ENCODE measurements at regions not wholly inside any gene's neighbourhood (a gene's known extent, or its start where the extent isn't known, plus 50 kb on each side); places are given as distances from the start of the nearest gene placed in this dataset.

DNA sequence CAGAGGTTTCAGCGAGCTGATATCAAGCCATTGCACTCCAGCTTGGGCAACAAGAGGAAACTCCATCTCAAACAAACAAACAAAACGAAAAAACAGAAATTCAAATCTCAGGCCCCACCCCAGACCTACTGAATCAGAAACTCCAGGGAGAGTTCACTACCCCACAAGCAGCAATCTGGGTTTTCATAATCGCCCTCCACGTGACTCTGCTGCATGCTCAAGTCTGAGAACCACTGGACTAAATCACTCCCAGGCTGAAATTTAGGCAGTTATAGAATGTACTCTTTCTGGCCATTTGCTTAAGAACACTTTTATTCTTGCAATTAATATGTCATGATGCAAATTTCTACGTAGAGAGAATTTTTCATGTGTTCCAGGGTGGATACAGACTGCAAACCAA lies 287.3 kb downstream of the USP46 start:
- Histone ChIP-seq H2BK120ac (ENCODE audit: low read depth, low read length) (no peak overlapping the region), H4K91ac (ENCODE audit: insufficient read depth, low read depth, low read length) (no peak overlapping the region), H3K4me2 (ENCODE audit: low read depth, low read length) (no peak overlapping the region), H3K4ac (ENCODE audit: low read depth, low read length) (no peak overlapping the region), H3K23ac (ENCODE audit: low read depth, low read length) (no peak overlapping the region), H3K27ac (ENCODE audit: insufficient read depth, low read length) (no peak overlapping the region), H3K79me1 (ENCODE audit: low read depth in 1 of 2, low read length in 2 of 2) (no peaks in the 10 kb centered on the region), H3K27me3 (ENCODE audit: control insufficient read depth, insufficient read depth, low read length) (peaks cover 13% of the 10 kb centered on the region), H2AK9ac (replicated peaks; ENCODE audit: low read depth, low read length, poor library complexity) (no peak overlapping the region), H4K5ac (ENCODE audit: low read depth, low read length) (no peak overlapping the region), H3K4me1 (ENCODE audit: control insufficient read depth, insufficient read depth, low read length) (no peaks in the 10 kb centered on the region), H3K14ac (replicated peaks; ENCODE audit: low read depth, low read length) (no peak overlapping the region), H3K9me3 (ENCODE audit: control insufficient read depth, insufficient read depth, low read length) (no peaks in the 10 kb centered on the region), H3K9me1 (ENCODE audit: insufficient read depth, low read length) (no peaks in the 10 kb centered on the region), H3K56ac (ENCODE audit: extremely low read depth, insufficient read depth, low read length) (no peak overlapping the region), H4K8ac (ENCODE audit: low read depth in 2 of 2, low read length in 2 of 2) (no peak overlapping the region), H2AFZ (replicated peaks; ENCODE audit: low read length, poor library complexity) (no peak overlapping the region), H2AK5ac (ENCODE audit: low read depth, low read length) (no peak overlapping the region), H3K36me3 (ENCODE audit: control insufficient read depth, insufficient read depth, low read length) (no peaks in the 10 kb centered on the region), H4K20me1 (ENCODE audit: insufficient read depth, low read length) (no peaks in the 10 kb centered on the region), H2BK15ac (ENCODE audit: low read depth, low read length) (no peak overlapping the region), H3K18ac (ENCODE audit: low read depth, low read length) (no peak overlapping the region), H2BK5ac (ENCODE audit: low read depth, low read length, poor library complexity, severe bottlenecking) (no peak overlapping the region), H3K4me3 (ENCODE audit: insufficient read depth, low read depth, low read length) (no peak overlapping the region), H3K9ac (ENCODE audit: low read depth, low read length) (no peak overlapping the region), H2BK20ac (ENCODE audit: low read depth, low read length) (no peak overlapping the region)
- no TSS peak for BruUV-seq (replicated peaks)
- TF ChIP-seq, protein P1, sequence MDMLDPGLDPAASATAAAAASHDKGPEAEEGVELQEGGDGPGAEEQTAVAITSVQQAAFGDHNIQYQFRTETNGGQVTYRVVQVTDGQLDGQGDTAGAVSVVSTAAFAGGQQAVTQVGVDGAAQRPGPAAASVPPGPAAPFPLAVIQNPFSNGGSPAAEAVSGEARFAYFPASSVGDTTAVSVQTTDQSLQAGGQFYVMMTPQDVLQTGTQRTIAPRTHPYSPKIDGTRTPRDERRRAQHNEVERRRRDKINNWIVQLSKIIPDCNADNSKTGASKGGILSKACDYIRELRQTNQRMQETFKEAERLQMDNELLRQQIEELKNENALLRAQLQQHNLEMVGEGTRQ (IDR thresholded peaks at IDR 0.05; ENCODE audit: low read depth, low read length) = no peak
- TF ChIP-seq MAFK (IDR thresholded peaks at IDR 0.05; ENCODE audit: low read depth, low read length) = no peak
- no peak for TF ChIP-seq RCOR1 (IDR thresholded peaks at IDR 0.05; ENCODE audit: insufficient replicate concordance, low read length)
- no peak for TF ChIP-seq CTCF (conservative IDR thresholded peaks at IDR 0.05; ENCODE audit: low read depth, low read length)
- TF ChIP-seq FOS (IDR thresholded peaks at IDR 0.05; ENCODE audit: low read depth, low read length) = no peak
- TF ChIP-seq SMC3 (IDR thresholded peaks at IDR 0.05; ENCODE audit: low read depth, low read length) = no peak
- no peak for TF ChIP-seq CEBPB (IDR thresholded peaks at IDR 0.05; ENCODE audit: low read depth, low read length)
- no peak for TF ChIP-seq CHD1 (IDR thresholded peaks at IDR 0.05; ENCODE audit: low read depth, low read length)
- no peak for TF ChIP-seq RAD21 (IDR thresholded peaks at IDR 0.05; ENCODE audit: low read length)
- no peak for TF ChIP-seq MAZ (IDR thresholded peaks at IDR 0.05; ENCODE audit: borderline replicate concordance, low read depth, low read length)
- no peak for TF ChIP-seq POLR2A (IDR thresholded peaks at IDR 0.05; ENCODE audit: low read depth, low read length)
- no peak for TF ChIP-seq RFX5 (IDR thresholded peaks at IDR 0.05; ENCODE audit: low read depth, low read length)
- TF ChIP-seq, protein P2, sequence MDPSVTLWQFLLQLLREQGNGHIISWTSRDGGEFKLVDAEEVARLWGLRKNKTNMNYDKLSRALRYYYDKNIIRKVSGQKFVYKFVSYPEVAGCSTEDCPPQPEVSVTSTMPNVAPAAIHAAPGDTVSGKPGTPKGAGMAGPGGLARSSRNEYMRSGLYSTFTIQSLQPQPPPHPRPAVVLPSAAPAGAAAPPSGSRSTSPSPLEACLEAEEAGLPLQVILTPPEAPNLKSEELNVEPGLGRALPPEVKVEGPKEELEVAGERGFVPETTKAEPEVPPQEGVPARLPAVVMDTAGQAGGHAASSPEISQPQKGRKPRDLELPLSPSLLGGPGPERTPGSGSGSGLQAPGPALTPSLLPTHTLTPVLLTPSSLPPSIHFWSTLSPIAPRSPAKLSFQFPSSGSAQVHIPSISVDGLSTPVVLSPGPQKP (IDR thresholded peaks at IDR 0.05; ENCODE audit: borderline replicate concordance, low read depth, low read length) = no peak
- TF ChIP-seq BHLHE40 (IDR thresholded peaks at IDR 0.05; ENCODE audit: low read depth, low read length) = no peak
- no peak for DNase-seq
- CTCF ChIA-PET = interaction anchor here (0.5 kb wide), 1 partner anchor 269 kb away, joined by 4 read pairs; no protein-coding TSS in a partner anchor
- no peak for ATAC-seq (ENCODE audit: low read depth)
- in situ Hi-C loops (cut with MboI; ENCODE audit: low sequenced_read_pairs) (loop anchor here (10.0 kb wide), 3 partner anchors 293 to 1853 kb away; partner anchors contain the start of genes FIP1L1 and PDGFRA), intact Hi-C loops (cut with micrococcal nuclease) (loop anchor here (10.0 kb wide), 2 partner anchors 343 to 493 kb away; partner anchors contain the start of gene RASL11B), dilution Hi-C loops (cut with HindIII; ENCODE audit: low sequenced_read_pairs, unreplicated experiment) (no loop called here)
- POLR2A ChIA-PET (ENCODE audit: unreplicated experiment) = no interaction called here
- no CpG with 5 or more reads among the region's 5 CpGs for WGBS, 2 experiments (ENCODE audit: extremely low coverage in 2 of 2, insufficient read length in 1 of 2)
